MCF 10A (cell line): ENCODE measurements at regions not wholly inside any gene's neighbourhood (a gene's known extent, or its start where the extent isn't known, plus 50 kb on each side); places are given as distances from the start of the nearest gene placed in this dataset.

ENCODE experiments used
- BruUV-seq: library from RNA; stranded (reverse); fragments of 400-500 nt; replicated peaks from 2 replicates; lab custom pipeline; 2021; lab: Mats Ljungman, UMichigan
- CTCF ChIA-PET: fragments of 300-600 bp; sonication (Branson Sonifier 250); formaldehyde crosslinking; extraction: SDS; loops from one replicate; lab custom pipeline; 2021; ENCODE audit warnings: antibody characterized with exemption, inconsistent platforms; lab: Yijun Ruan, JAX
- POLR2A ChIA-PET: fragments of 300-600, 350-650 bp; sonication (Branson Sonifier 250); formaldehyde crosslinking; extraction: SDS; loops from one replicate; lab custom pipeline; 2020; ENCODE audit warnings: antibody characterized with exemption, inconsistent platforms; lab: Yijun Ruan, JAX
- DNase-seq: peaks from one replicate; pipeline ENCODE4 v3.0.0-alpha.2; 2018; ENCODE audit not compliant: unreplicated experiment
- H3K27ac Mint-ChIP-seq: one replicate; pipeline ENCODE4 v1.8.0; 2022; ENCODE audit warnings: mild to moderate bottlenecking, low read depth, mixed read lengths; ENCODE audit not compliant: unreplicated experiment
- H3K27me3 Mint-ChIP-seq: one replicate; pipeline ENCODE4 v1.8.0; 2022; ENCODE audit warnings: mixed read lengths; ENCODE audit not compliant: insufficient read depth, unreplicated experiment
- H3K36me3 Mint-ChIP-seq: one replicate; pipeline ENCODE4 v1.8.0; 2022; ENCODE audit warnings: mild to moderate bottlenecking, moderate library complexity, mixed read lengths; ENCODE audit not compliant: insufficient read depth, unreplicated experiment
- H3K4me1 Mint-ChIP-seq: one replicate; pipeline ENCODE4 v1.8.0; 2022; ENCODE audit warnings: mixed read lengths; ENCODE audit not compliant: insufficient read depth, unreplicated experiment
- H3K4me3 Mint-ChIP-seq: one replicate; pipeline ENCODE4 v1.8.0; 2022; ENCODE audit warnings: mild to moderate bottlenecking, moderate library complexity, mixed read lengths; ENCODE audit not compliant: unreplicated experiment
- H3K9me3 Mint-ChIP-seq: one replicate; pipeline ENCODE4 v1.8.0; 2022; ENCODE audit warnings: mixed read lengths; ENCODE audit not compliant: unreplicated experiment
- CTCF ChIP-seq: fragments of 200-600 bp; IDR thresholded peaks from one replicate; pipeline ENCODE4 v1.8.0; 2022; ENCODE audit warnings: antibody characterized with exemption, mild to moderate bottlenecking; ENCODE audit not compliant: unreplicated experiment
- intact Hi-C: fragments of 100-400 bp; cut with micrococcal nuclease; formaldehyde crosslinking; loops from 2 replicates; pipeline ENCODE4 v1.14.1; 2022

GRCh38 chr18:51323961-51324360, 126.5 kb upstream of the MEX3C start:
- POLR2A ChIA-PET: interaction anchor here (0.9 to 1.6 kb wide), 2 partner anchors 16 to 127 kb away, joined by 3 to 4 read pairs; partner anchors contain the start of gene MEX3C
- no peaks in the 10 kb centered on the region for H3K27me3 Mint-ChIP-seq
- BruUV-seq: no TSS peak
- no peak overlapping the region for H3K4me3 Mint-ChIP-seq
- no peaks in the 10 kb centered on the region for H3K9me3 Mint-ChIP-seq
- peaks cover 17% of the 10 kb centered on the region for H3K4me1 Mint-ChIP-seq
- intact Hi-C loops: no loop called here
- DNase-seq: no peak
- no peaks in the 10 kb centered on the region for H3K36me3 Mint-ChIP-seq
- CTCF ChIA-PET: interaction anchor here (0.6 to 2.0 kb wide), 5 partner anchors 13 to 214 kb away, joined by 3 to 5 read pairs (median 3); no protein-coding TSS in a partner anchor
- no peak overlapping the region for H3K27ac Mint-ChIP-seq
- TF ChIP-seq CTCF: no peak

- Mint-ChIP-seq H3K27ac (peak overlapping the region; percentile 18), H3K4me1 (peaks cover 13% of the 10 kb centered on the region), H3K9me3 (no peaks in the 10 kb centered on the region), H3K4me3 (peak overlapping the region; percentile 13), H3K27me3 (no peaks in the 10 kb centered on the region), H3K36me3 (no peaks in the 10 kb centered on the region)
- BruUV-seq: no TSS peak
- POLR2A ChIA-PET: interaction anchor here (0.7 to 1.7 kb wide), 9 partner anchors 9 to 184 kb away, joined by 3 to 10 read pairs (median 3); partner anchors contain the start of gene MEX3C
- intact Hi-C loops: no loop called here
- CTCF ChIA-PET: interaction anchor here (0.6 to 1.5 kb wide), 6 partner anchors 9 to 183 kb away, joined by 3 to 8 read pairs (median 3); no protein-coding TSS in a partner anchor
- DNase-seq: peak; percentile 81
- no peak for TF ChIP-seq CTCF
Measured at GRCh38 chr18:51330148-51330547, 132.7 kb upstream of the MEX3C start.

- no peaks in the 10 kb centered on the region for H3K27me3 Mint-ChIP-seq
- intact Hi-C loops: no loop called here
- DNase-seq: no peak
- peak overlapping the region; percentile 18 for H3K27ac Mint-ChIP-seq
- CTCF ChIA-PET: interaction anchor here (1.2 to 1.5 kb wide), 3 partner anchors 10 to 40 kb away, joined by 3 to 8 read pairs (median 3); no protein-coding TSS in a partner anchor
- TF ChIP-seq CTCF: no peak
- no peak overlapping the region for H3K4me3 Mint-ChIP-seq
- H3K9me3 Mint-ChIP-seq: no peaks in the 10 kb centered on the region
- POLR2A ChIA-PET: interaction anchor here (0.6 to 1.7 kb wide), 7 partner anchors 9 to 283 kb away, joined by 3 to 10 read pairs (median 4); no protein-coding TSS in a partner anchor
- H3K4me1 Mint-ChIP-seq: peaks cover 13% of the 10 kb centered on the region
- no peaks in the 10 kb centered on the region for H3K36me3 Mint-ChIP-seq
- no TSS peak for BruUV-seq
Measured at GRCh38 chr18:51330739-51331138, 133.3 kb upstream of the MEX3C start.

GRCh38 chr18:51337406-51337805, 139.9 kb upstream of the MEX3C start:
- TF ChIP-seq CTCF: no peak
- intact Hi-C loops: no loop called here
- H3K36me3 Mint-ChIP-seq: no peaks in the 10 kb centered on the region
- POLR2A ChIA-PET: interaction anchor here (1.6 kb wide), 1 partner anchor 16 kb away, joined by 5 read pairs; no protein-coding TSS in a partner anchor
- CTCF ChIA-PET: interaction anchor here (1.0 to 1.2 kb wide), 2 partner anchors 13 to 276 kb away, joined by 5 read pairs; no protein-coding TSS in a partner anchor
- no TSS peak for BruUV-seq
- no peak overlapping the region for H3K4me3 Mint-ChIP-seq
- H3K4me1 Mint-ChIP-seq: peaks cover 22% of the 10 kb centered on the region
- no peaks in the 10 kb centered on the region for H3K27me3 Mint-ChIP-seq
- H3K27ac Mint-ChIP-seq: peak overlapping the region; percentile 35
- DNase-seq: peak; percentile 53
- no peaks in the 10 kb centered on the region for H3K9me3 Mint-ChIP-seq
